T-cell (primary cell): ENCODE measurements at regions not wholly inside any gene's neighbourhood (a gene's known extent, or its start where the extent isn't known, plus 50 kb on each side); places are given as distances from the start of the nearest gene placed in this dataset.

ENCODE experiments used
- ATAC-seq, 4 experiments: fragments of 200-7000 bp in 3 of 4; fragments of 150-1000 bp in 1 of 4; cut with Tn5 transposase; replicated peaks in 1 of 4; 1 replicate in 3 of 4; 2 replicates in 1 of 4; pipeline ENCODE4 v1.10.0; 2021; ENCODE audit warnings: moderate library complexity in 3 of 4, mild to moderate bottlenecking in 2 of 4, moderate number of reproducible peaks in 1 of 4
- CTCF ChIA-PET, 2 donors: fragments of 300-600 bp; sonication (Branson Sonifier 250); formaldehyde crosslinking; loops; one replicate each; lab custom pipeline; 2022; ENCODE audit warnings: antibody characterized with exemption in 2 of 2; lab: Charles Lee
- POLR2A ChIA-PET, 2 donors: fragments of 300-600 bp; sonication (Branson Sonifier 250); formaldehyde crosslinking; loops; one replicate each; lab custom pipeline; 2022; ENCODE audit warnings: antibody characterized with exemption in 2 of 2; lab: Charles Lee
- DNase-seq, 35 experiments: peaks; one replicate each; pipeline versions ENCODE4 v3.0.0 to v3.0.0-alpha.2; 2013 to 2023
- H3K27ac ChIP-seq: one replicate; pipeline ENCODE4 v1.5.1; 2013; ENCODE audit warnings: low read length
- H3K27me3 ChIP-seq, 2 experiments: replicated peaks in 1 of 2; 1 replicate in 1 of 2; 2 replicates in 1 of 2; pipeline versions ENCODE4 v1.6.1 to v1.7.0; 2013; ENCODE audit warnings: low read length in 1 of 2, mixed read lengths in 1 of 2; ENCODE audit not compliant: control insufficient read depth in 2 of 2, insufficient read depth in 2 of 2; ENCODE audit errors: extremely low read depth in 1 of 2
- H3K36me3 ChIP-seq, 2 donors: 1 replicate in 1 of 2; 2 replicates in 1 of 2; pipeline versions ENCODE4 v1.6.1 to v1.7.0; 2013; ENCODE audit warnings: low read length in 1 of 2; ENCODE audit not compliant: control insufficient read depth in 2 of 2, insufficient read depth in 1 of 2; ENCODE audit errors: extremely low read depth in 1 of 2
- H3K4me1 ChIP-seq, 2 experiments: 1 replicate in 1 of 2; 2 replicates in 1 of 2; pipeline versions ENCODE4 v1.6.1 to v1.7.0; 2013; ENCODE audit warnings: low read length in 2 of 2, mixed read lengths in 1 of 2; ENCODE audit not compliant: insufficient read depth in 2 of 2, control insufficient read depth in 1 of 2; ENCODE audit errors: extremely low read depth in 1 of 2
- H3K4me3 ChIP-seq, 2 donors: 1 replicate in 1 of 2; 2 replicates in 1 of 2; pipeline versions ENCODE4 v1.5.1 to v1.7.0; 2013; ENCODE audit warnings: mild to moderate bottlenecking in 2 of 2, low read length in 1 of 2, moderate library complexity in 1 of 2; ENCODE audit not compliant: control insufficient read depth in 1 of 2; ENCODE audit errors: extremely low read depth in 1 of 2
- H3K9me3 ChIP-seq: 2 replicates; pipeline ENCODE4 v1.7.0; 2013
- H3K27ac Mint-ChIP-seq, 2 donors: one replicate each; pipeline ENCODE4 v1.8.0; 2020 to 2021; ENCODE audit warnings: mild to moderate bottlenecking in 2 of 2, mixed read lengths in 2 of 2
- H3K27me3 Mint-ChIP-seq, 2 donors: one replicate each; pipeline ENCODE4 v1.8.0; 2021 to 2022; ENCODE audit warnings: mixed read lengths in 2 of 2
- H3K36me3 Mint-ChIP-seq: one replicate; pipeline ENCODE4 v1.8.0; 2021; ENCODE audit warnings: mixed read lengths
- H3K4me1 Mint-ChIP-seq, 3 donors: one replicate each; pipeline ENCODE4 v1.8.0; 2020 to 2022; ENCODE audit warnings: mixed read lengths in 3 of 3, mild to moderate bottlenecking in 1 of 3
- H3K4me3 Mint-ChIP-seq, 3 donors: one replicate each; pipeline ENCODE4 v1.8.0; 2020 to 2022; ENCODE audit warnings: mild to moderate bottlenecking in 3 of 3, mixed read lengths in 3 of 3, moderate library complexity in 3 of 3
- H3K9me3 Mint-ChIP-seq, 3 donors: one replicate each; pipeline ENCODE4 v1.8.0; 2020 to 2022; ENCODE audit warnings: mixed read lengths in 3 of 3
- WGBS: methylation state at CpG from one replicate; pipeline ENCODE4 v1.1.5; 2013; ENCODE audit warnings: missing lambda C conversion rate; ENCODE audit not compliant: insufficient coverage; 5-methylcytosine and 5-hydroxymethylcytosine counted together

- no peaks in the 10 kb centered on the region for H3K36me3 Mint-ChIP-seq
- peaks cover 0 to 1% of the 10 kb centered on the region in 2 donors for H3K27me3 Mint-ChIP-seq
- CTCF ChIA-PET: no interaction called here
- Histone ChIP-seq H3K36me3 (no peaks in the 10 kb centered on the region), H3K9me3 (no peaks in the 10 kb centered on the region), H3K4me3 (no peak overlapping the region), H3K27ac (no peak overlapping the region), H3K4me1 (peaks cover 0 to 6% of the 10 kb centered on the region in 2 experiments), H3K27me3 (no peaks in the 10 kb centered on the region)
- H3K9me3 Mint-ChIP-seq: no peaks in the 10 kb centered on the region
- H3K27ac Mint-ChIP-seq: no peak overlapping the region
- peaks cover 17 to 26% (median 19%) of the 10 kb centered on the region in 3 donors for H3K4me1 Mint-ChIP-seq
- POLR2A ChIA-PET: no interaction called here
- ATAC-seq (no peak), DNase-seq (no peak)
- 80% methylated on average over 1 of the region's 3 CpGs for WGBS
- no peak overlapping the region for H3K4me3 Mint-ChIP-seq
Observed at GRCh38 chr11:86119077-86119476, 50.2 kb upstream of the PICALM start.
